Osteoblast (primary cell): ENCODE measurements at regions not wholly inside any gene's neighbourhood (a gene's known extent, or its start where the extent isn't known, plus 50 kb on each side); places are given as distances from the start of the nearest gene placed in this dataset.

ENCODE experiments used
- DNase-seq: peaks from one replicate; pipeline ENCODE4 v3.0.0; 2011; ENCODE audit warnings: low spot score, mixed read lengths; ENCODE audit not compliant: insufficient read length; ENCODE audit errors: missing footprints
- H2AFZ ChIP-seq: 2 replicates; pipeline ENCODE4 v1.6.0; 2011; ENCODE audit warnings: mild to moderate bottlenecking, low read length
- H3K27ac ChIP-seq: 2 replicates; pipeline ENCODE4 v1.5.1; 2011; ENCODE audit warnings: mild to moderate bottlenecking, low read depth, low read length, moderate library complexity
- H3K27me3 ChIP-seq: 2 replicates; pipeline ENCODE4 v1.6.0; 2012; ENCODE audit warnings: mild to moderate bottlenecking, control low read depth, inconsistent platforms, low read length, moderate library complexity; ENCODE audit not compliant: insufficient read depth
- H3K36me3 ChIP-seq: 2 replicates; pipeline ENCODE4 v1.5.1; 2011; ENCODE audit warnings: mild to moderate bottlenecking, low read length, control low read depth, moderate library complexity; ENCODE audit not compliant: insufficient read depth
- H3K4me1 ChIP-seq: 2 replicates; pipeline ENCODE4 v1.5.1; 2011; ENCODE audit warnings: mild to moderate bottlenecking, low read length, control low read depth, moderate library complexity; ENCODE audit not compliant: insufficient read depth
- H3K4me2 ChIP-seq: 2 replicates; pipeline ENCODE4 v1.6.0; 2011; ENCODE audit warnings: mild to moderate bottlenecking, low read length; ENCODE audit not compliant: insufficient read depth
- H3K4me3 ChIP-seq: fragments of 200-600 bp; sonication (generic); 3 replicates; pipeline ENCODE4 v1.5.1; 2012; ENCODE audit warnings: mild to moderate bottlenecking, low read length, inconsistent platforms; ENCODE audit not compliant: insufficient read depth
- H3K79me2 ChIP-seq: 2 replicates; pipeline ENCODE4 v1.6.0; 2012; ENCODE audit warnings: mild to moderate bottlenecking, low read length, control low read depth, inconsistent platforms; ENCODE audit not compliant: insufficient read depth
- H3K9me3 ChIP-seq: 2 replicates; pipeline ENCODE4 v1.5.1; 2011; ENCODE audit warnings: low read depth, low read length, control low read depth
- H4K20me1 ChIP-seq: 2 replicates; pipeline ENCODE4 v1.6.0; 2012; ENCODE audit warnings: mild to moderate bottlenecking, low read length, control low read depth; ENCODE audit not compliant: insufficient read depth
- CTCF ChIP-seq: IDR thresholded peaks from 2 replicates; pipeline ENCODE4 v1.5.1; 2011; ENCODE audit warnings: mild to moderate bottlenecking, low read depth, low read length, moderate library complexity; ENCODE audit errors: extremely low read depth

GRCh38 chrX:1072637-1073377 is 139.6 kb downstream of the CRLF2 start:
- Histone ChIP-seq H3K79me2 (no peaks in the 10 kb centered on the region), H2AFZ (no peak overlapping the region), H3K4me2 (no peak overlapping the region), H4K20me1 (no peaks in the 10 kb centered on the region), H3K9me3 (no peaks in the 10 kb centered on the region), H3K4me3 (no peak overlapping the region), H3K27ac (no peak overlapping the region), H3K27me3 (no peaks in the 10 kb centered on the region), H3K4me1 (no peaks in the 10 kb centered on the region), H3K36me3 (no peaks in the 10 kb centered on the region)
- DNase-seq: no peak
- no peak for TF ChIP-seq CTCF

GRCh38 chrX:1071351-1071750 is 141.1 kb downstream of the CRLF2 start:
- Histone ChIP-seq H3K27me3 (no peaks in the 10 kb centered on the region), H3K79me2 (no peaks in the 10 kb centered on the region), H3K4me3 (no peak overlapping the region), H2AFZ (no peak overlapping the region), H3K36me3 (no peaks in the 10 kb centered on the region), H3K27ac (no peak overlapping the region), H3K9me3 (no peaks in the 10 kb centered on the region), H3K4me2 (no peak overlapping the region), H3K4me1 (no peaks in the 10 kb centered on the region), H4K20me1 (no peaks in the 10 kb centered on the region)
- no peak for TF ChIP-seq CTCF
- DNase-seq: no peak

- Histone ChIP-seq H3K9me3 (peaks cover 5% of the 10 kb centered on the region), H4K20me1 (no peaks in the 10 kb centered on the region), H3K4me3 (no peak overlapping the region), H3K79me2 (no peaks in the 10 kb centered on the region), H3K4me1 (no peaks in the 10 kb centered on the region), H3K36me3 (no peaks in the 10 kb centered on the region), H3K27me3 (no peaks in the 10 kb centered on the region), H3K4me2 (no peak overlapping the region), H3K27ac (no peak overlapping the region), H2AFZ (no peak overlapping the region)
- TF ChIP-seq CTCF: no peak
- no peak for DNase-seq
These were observed 150.1 kb downstream of the CRLF2 start for GRCh38 chrX:1062351-1062750.

GRCh38 chrX:1060562-1060960 is 151.9 kb downstream of the CRLF2 start:
- Histone ChIP-seq H3K27ac (no peak overlapping the region), H4K20me1 (no peaks in the 10 kb centered on the region), H3K4me3 (no peak overlapping the region), H3K27me3 (no peaks in the 10 kb centered on the region), H3K79me2 (no peaks in the 10 kb centered on the region), H3K4me1 (no peaks in the 10 kb centered on the region), H2AFZ (no peak overlapping the region), H3K9me3 (peaks cover 5% of the 10 kb centered on the region), H3K36me3 (no peaks in the 10 kb centered on the region), H3K4me2 (no peak overlapping the region)
- no peak for DNase-seq
- no peak for TF ChIP-seq CTCF
